Astrocyte (in vitro differentiated cells and primary cell): ENCODE measurements at regions not wholly inside any gene's neighbourhood (a gene's known extent, or its start where the extent isn't known, plus 50 kb on each side); places are given as distances from the start of the nearest gene placed in this dataset.

Experiments
- DNase-seq: peaks from one replicate; pipeline ENCODE4 v3.0.0-alpha.2; 2010; ENCODE audit warnings: low read depth
- FAIRE-seq: peaks from 2 replicates; lab custom pipeline; 2011; peaks lifted over from hg19 to GRCh38; lab: Jason Lieb, UNC
- H2AFZ ChIP-seq: 2 replicates; pipeline ENCODE4 v1.6.0; 2012; ENCODE audit warnings: low read depth, low read length, inconsistent platforms
- H3K27ac ChIP-seq: 2 replicates; pipeline ENCODE4 v1.5.1; 2011; ENCODE audit warnings: low read depth, low read length, inconsistent platforms
- H3K27me3 ChIP-seq: 2 replicates; pipeline ENCODE4 v1.6.0; 2011; ENCODE audit warnings: low read length, inconsistent platforms; ENCODE audit not compliant: insufficient read depth
- H3K36me3 ChIP-seq: 2 replicates; pipeline ENCODE4 v1.5.1; 2011; ENCODE audit warnings: low read length, inconsistent platforms; ENCODE audit not compliant: insufficient read depth
- H3K4me1 ChIP-seq: 2 replicates; pipeline ENCODE4 v1.5.1; 2011; ENCODE audit warnings: low read length, inconsistent platforms; ENCODE audit not compliant: insufficient read depth
- H3K4me2 ChIP-seq: 2 replicates; pipeline ENCODE4 v1.6.0; 2012; ENCODE audit warnings: low read length, inconsistent platforms
- H3K4me3 ChIP-seq: 2 replicates; pipeline ENCODE4 v1.5.1; 2011; ENCODE audit warnings: low read depth, mild to moderate bottlenecking, low read length, inconsistent platforms; ENCODE audit not compliant: insufficient read depth
- H3K79me2 ChIP-seq: 2 replicates; pipeline ENCODE4 v1.6.0; 2012; ENCODE audit warnings: mild to moderate bottlenecking, low read length, inconsistent platforms; ENCODE audit not compliant: insufficient read depth
- H3K9ac ChIP-seq: 2 replicates; pipeline ENCODE4 v1.6.0; 2012; ENCODE audit warnings: mild to moderate bottlenecking, low read length, inconsistent platforms
- H3K9me3 ChIP-seq: 2 replicates; pipeline ENCODE4 v1.5.1; 2012; ENCODE audit warnings: low read depth, mild to moderate bottlenecking, low read length, inconsistent platforms; ENCODE audit not compliant: insufficient read depth
- H4K20me1 ChIP-seq: 2 replicates; pipeline ENCODE4 v1.6.0; 2012; ENCODE audit warnings: low read length, inconsistent platforms; ENCODE audit not compliant: insufficient read depth
- H3K27ac Mint-ChIP-seq: one replicate; pipeline ENCODE4 v1.8.0; 2021; ENCODE audit warnings: mild to moderate bottlenecking, mixed read lengths; ENCODE audit not compliant: unreplicated experiment
- H3K27me3 Mint-ChIP-seq: one replicate; pipeline ENCODE4 v1.8.0; 2021; ENCODE audit warnings: low read depth, mixed read lengths; ENCODE audit not compliant: unreplicated experiment
- H3K36me3 Mint-ChIP-seq: one replicate; pipeline ENCODE4 v1.8.0; 2021; ENCODE audit warnings: low read depth, mixed read lengths; ENCODE audit not compliant: unreplicated experiment
- H3K4me1 Mint-ChIP-seq: one replicate; pipeline ENCODE4 v1.8.0; 2021; ENCODE audit warnings: low read depth, mixed read lengths; ENCODE audit not compliant: unreplicated experiment
- H3K4me3 Mint-ChIP-seq: one replicate; pipeline ENCODE4 v1.8.0; 2021; ENCODE audit warnings: mild to moderate bottlenecking, moderate library complexity, mixed read lengths; ENCODE audit not compliant: unreplicated experiment
- H3K9me3 Mint-ChIP-seq: one replicate; pipeline ENCODE4 v1.8.0; 2021; ENCODE audit warnings: mild to moderate bottlenecking, mixed read lengths; ENCODE audit not compliant: unreplicated experiment
- EZH2 ChIP-seq: IDR thresholded peaks from 2 replicates; pipeline ENCODE4 v1.6.1; 2012; ENCODE audit warnings: mild to moderate bottlenecking, low read length, inconsistent platforms; ENCODE audit not compliant: insufficient read depth
- TF ChIP-seq, protein P1 (sequence below): IDR thresholded peaks from 2 replicates; pipeline ENCODE4 v1.5.1; 2011; ENCODE audit warnings: low read depth, mild to moderate bottlenecking, inconsistent platforms, low read length, moderate library complexity; ENCODE audit not compliant: insufficient read depth

GRCh38 chr11:25927411-25927953, 404.4 kb upstream of the ANO3 start:
- no peak overlapping the region for H3K4me3 Mint-ChIP-seq
- H3K27ac Mint-ChIP-seq, result no peak overlapping the region
- peaks cover 1% of the 10 kb centered on the region for H3K9me3 Mint-ChIP-seq

DNA sequence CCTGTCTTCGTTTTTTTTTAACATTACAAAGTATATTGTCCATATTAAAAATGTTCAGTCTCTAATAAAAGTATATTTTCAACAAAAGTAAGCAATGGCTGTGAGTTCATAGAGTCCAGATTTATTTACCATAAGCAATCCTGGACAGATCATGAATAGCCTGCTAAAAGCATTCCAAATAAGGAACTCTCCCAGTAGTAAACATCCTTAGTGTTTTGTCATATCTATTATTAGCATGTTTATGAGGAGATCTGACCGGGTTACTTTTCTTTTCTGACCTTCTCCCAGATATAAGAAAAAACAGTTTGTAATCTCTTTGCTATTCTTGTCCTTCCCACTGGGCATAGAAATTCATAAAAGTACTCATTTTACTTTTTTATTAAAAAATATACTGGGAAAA, 403.9 kb upstream of the ANO3 start:
- H3K9ac ChIP-seq, result no peak overlapping the region
- no peak overlapping the region for H3K4me3 ChIP-seq
- no peak for DNase-seq
- no peak for TF ChIP-seq EZH2
- TF ChIP-seq, protein P1, sequence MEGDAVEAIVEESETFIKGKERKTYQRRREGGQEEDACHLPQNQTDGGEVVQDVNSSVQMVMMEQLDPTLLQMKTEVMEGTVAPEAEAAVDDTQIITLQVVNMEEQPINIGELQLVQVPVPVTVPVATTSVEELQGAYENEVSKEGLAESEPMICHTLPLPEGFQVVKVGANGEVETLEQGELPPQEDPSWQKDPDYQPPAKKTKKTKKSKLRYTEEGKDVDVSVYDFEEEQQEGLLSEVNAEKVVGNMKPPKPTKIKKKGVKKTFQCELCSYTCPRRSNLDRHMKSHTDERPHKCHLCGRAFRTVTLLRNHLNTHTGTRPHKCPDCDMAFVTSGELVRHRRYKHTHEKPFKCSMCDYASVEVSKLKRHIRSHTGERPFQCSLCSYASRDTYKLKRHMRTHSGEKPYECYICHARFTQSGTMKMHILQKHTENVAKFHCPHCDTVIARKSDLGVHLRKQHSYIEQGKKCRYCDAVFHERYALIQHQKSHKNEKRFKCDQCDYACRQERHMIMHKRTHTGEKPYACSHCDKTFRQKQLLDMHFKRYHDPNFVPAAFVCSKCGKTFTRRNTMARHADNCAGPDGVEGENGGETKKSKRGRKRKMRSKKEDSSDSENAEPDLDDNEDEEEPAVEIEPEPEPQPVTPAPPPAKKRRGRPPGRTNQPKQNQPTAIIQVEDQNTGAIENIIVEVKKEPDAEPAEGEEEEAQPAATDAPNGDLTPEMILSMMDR, result no peak
- H3K9me3 ChIP-seq, result no peaks in the 10 kb centered on the region
- Mint-ChIP-seq H3K4me1 (peaks cover 5% of the 10 kb centered on the region), H3K9me3 (peaks cover 2% of the 10 kb centered on the region), H3K4me3 (no peak overlapping the region), H3K36me3 (no peaks in the 10 kb centered on the region), H3K27ac (no peak overlapping the region), H3K27me3 (no peaks in the 10 kb centered on the region)
- no peak overlapping the region for H3K4me2 ChIP-seq
- H2AFZ ChIP-seq, result no peak overlapping the region
- no peak for FAIRE-seq
- H3K79me2 ChIP-seq, result no peaks in the 10 kb centered on the region
- no peak overlapping the region for H3K27ac ChIP-seq
- H3K4me1 ChIP-seq, result no peaks in the 10 kb centered on the region
- H3K27me3 ChIP-seq, result no peaks in the 10 kb centered on the region
- H4K20me1 ChIP-seq, result no peaks in the 10 kb centered on the region
- H3K36me3 ChIP-seq, result no peaks in the 10 kb centered on the region

More at GRCh38 chr11:25927411-25927953, 404.4 kb upstream of the ANO3 start:
- no peak overlapping the region for H2AFZ ChIP-seq
- H3K27ac ChIP-seq, result no peak overlapping the region
- DNase-seq (no peak), FAIRE-seq (no peak)
- H3K27me3 Mint-ChIP-seq, result no peaks in the 10 kb centered on the region
- H3K4me2 ChIP-seq, result no peak overlapping the region
- H3K4me1 Mint-ChIP-seq, result peaks cover 5% of the 10 kb centered on the region
- no peak overlapping the region for H3K4me3 ChIP-seq
- H3K79me2 ChIP-seq, result no peaks in the 10 kb centered on the region
- no peaks in the 10 kb centered on the region for H3K36me3 Mint-ChIP-seq
- no peaks in the 10 kb centered on the region for H4K20me1 ChIP-seq
- H3K9ac ChIP-seq, result no peak overlapping the region
- no peaks in the 10 kb centered on the region for H3K27me3 ChIP-seq
- no peaks in the 10 kb centered on the region for H3K9me3 ChIP-seq
- no peaks in the 10 kb centered on the region for H3K4me1 ChIP-seq
- H3K36me3 ChIP-seq, result no peaks in the 10 kb centered on the region
- no peak for TF ChIP-seq EZH2
- TF ChIP-seq, protein P1, result no peak

DNA sequence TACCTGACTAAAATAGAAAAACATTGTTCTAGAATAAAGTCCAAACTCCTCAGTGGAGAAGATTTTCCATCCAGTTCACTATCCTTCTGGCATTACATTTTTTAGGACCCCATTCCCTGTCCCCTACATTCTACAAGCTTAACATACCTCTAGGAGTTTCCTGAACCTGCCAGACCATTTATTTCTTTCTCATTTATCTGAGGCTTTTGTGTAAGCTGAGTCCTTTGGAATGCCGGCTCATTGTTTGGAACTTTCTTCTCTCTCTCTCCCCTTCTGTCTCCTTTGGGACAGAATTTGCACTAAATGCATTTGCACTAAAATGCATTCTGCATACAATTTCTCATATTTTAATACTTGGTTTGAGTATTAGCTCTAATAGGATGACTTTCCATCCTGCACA, 393.0 kb upstream of the ANO3 start:
- Histone ChIP-seq H3K79me2 (no peaks in the 10 kb centered on the region), H4K20me1 (no peaks in the 10 kb centered on the region), H2AFZ (no peak overlapping the region), H3K4me2 (no peak overlapping the region), H3K27ac (no peak overlapping the region), H3K4me1 (no peaks in the 10 kb centered on the region), H3K4me3 (no peak overlapping the region), H3K36me3 (no peaks in the 10 kb centered on the region), H3K27me3 (no peaks in the 10 kb centered on the region), H3K9me3 (no peaks in the 10 kb centered on the region), H3K9ac (no peak overlapping the region)
- no peak for DNase-seq
- H3K4me1 Mint-ChIP-seq, result no peaks in the 10 kb centered on the region
- no peaks in the 10 kb centered on the region for H3K9me3 Mint-ChIP-seq
- no peak for FAIRE-seq
- H3K27me3 Mint-ChIP-seq, result no peaks in the 10 kb centered on the region
- no peak for TF ChIP-seq EZH2
- TF ChIP-seq, protein P1, result no peak
- no peak overlapping the region for H3K27ac Mint-ChIP-seq
- no peak overlapping the region for H3K4me3 Mint-ChIP-seq
- H3K36me3 Mint-ChIP-seq, result no peaks in the 10 kb centered on the region
